Loucy (cell line): ENCODE measurements at regions not wholly inside any gene's neighbourhood (a gene's known extent, or its start where the extent isn't known, plus 50 kb on each side); places are given as distances from the start of the nearest gene placed in this dataset.

Experiments used
- H2AFZ ChIP-seq: fragments of 200-600 bp; sonication (generic); 2 replicates; pipeline ENCODE4 v1.6.0; 2016; ENCODE audit warnings: antibody characterized with exemption, mild to moderate bottlenecking, low read length, moderate library complexity
- H3F3A ChIP-seq: fragments of 200-600 bp; 2 replicates; pipeline ENCODE4 v1.6.0; 2016; ENCODE audit warnings: antibody characterized with exemption, low read depth, mild to moderate bottlenecking
- H3K27me3 ChIP-seq: fragments of 200-600 bp; sonication (generic); 2 replicates; pipeline ENCODE4 v1.6.1; 2014; ENCODE audit warnings: low read length, mild to moderate bottlenecking; ENCODE audit not compliant: insufficient read depth, poor library complexity, severe bottlenecking
- H3K36me3 ChIP-seq: fragments of 200-600 bp; sonication (generic); 2 replicates; pipeline ENCODE4 v1.6.1; 2016; ENCODE audit warnings: low read length; ENCODE audit not compliant: insufficient read depth
- H3K4me1 ChIP-seq: fragments of 200-600 bp; sonication (generic); 2 replicates; pipeline ENCODE4 v1.5.1; 2014; ENCODE audit warnings: low read length, mild to moderate bottlenecking; ENCODE audit not compliant: insufficient read depth, poor library complexity, severe bottlenecking
- H3K4me2 ChIP-seq: fragments of 200-600 bp; sonication (generic); 2 replicates; pipeline ENCODE4 v1.6.0; 2014; ENCODE audit warnings: antibody characterized with exemption, low read length, low read depth, mild to moderate bottlenecking; ENCODE audit not compliant: poor library complexity, severe bottlenecking
- H3K4me3 ChIP-seq: fragments of 200-600 bp; sonication (generic); 2 replicates; pipeline ENCODE4 v1.5.1; 2014; ENCODE audit warnings: low read length, mild to moderate bottlenecking, mixed read lengths; ENCODE audit not compliant: poor library complexity, severe bottlenecking
- H3K79me2 ChIP-seq: fragments of 200-600 bp; sonication (generic); 2 replicates; pipeline ENCODE4 v1.6.1; 2014; ENCODE audit warnings: low read length; ENCODE audit not compliant: insufficient read depth
- H3K9ac ChIP-seq: fragments of 200-600 bp; sonication (generic); 2 replicates; pipeline ENCODE4 v1.6.0; 2014; ENCODE audit warnings: mild to moderate bottlenecking, low read depth, low read length, moderate library complexity; ENCODE audit not compliant: poor library complexity, severe bottlenecking
- H3K9me2 ChIP-seq: fragments of 200-600 bp; sonication (generic); replicated peaks from 2 replicates; pipeline ENCODE4 v1.6.1; 2016; ENCODE audit warnings: low read depth, low read length, mixed read lengths
- H3K9me3 ChIP-seq: fragments of 200-600 bp; sonication (generic); 2 replicates; pipeline ENCODE4 v1.6.1; 2014; ENCODE audit warnings: mild to moderate bottlenecking, antibody characterized with exemption, low read length, low read depth; ENCODE audit not compliant: insufficient read depth
- H4K20me1 ChIP-seq: fragments of 200-600 bp; sonication (generic); 2 replicates; pipeline ENCODE4 v1.6.0; 2014; ENCODE audit warnings: antibody characterized with exemption, low read length, mild to moderate bottlenecking; ENCODE audit not compliant: insufficient read depth, poor library complexity, severe bottlenecking
- EZH2phosphoT487 ChIP-seq: fragments of 200-600 bp; IDR thresholded peaks from 2 replicates; pipeline ENCODE4 v1.6.1; 2018; ENCODE audit warnings: antibody characterized with exemption, mild to moderate bottlenecking, moderate library complexity, borderline replicate concordance
- TF ChIP-seq, protein P1 (sequence below): fragments of 200-600 bp; sonication (generic); conservative IDR thresholded peaks from 2 replicates; pipeline ENCODE4 v1.5.1; 2014; ENCODE audit warnings: mild to moderate bottlenecking, antibody characterized with exemption, low read length

DNA sequence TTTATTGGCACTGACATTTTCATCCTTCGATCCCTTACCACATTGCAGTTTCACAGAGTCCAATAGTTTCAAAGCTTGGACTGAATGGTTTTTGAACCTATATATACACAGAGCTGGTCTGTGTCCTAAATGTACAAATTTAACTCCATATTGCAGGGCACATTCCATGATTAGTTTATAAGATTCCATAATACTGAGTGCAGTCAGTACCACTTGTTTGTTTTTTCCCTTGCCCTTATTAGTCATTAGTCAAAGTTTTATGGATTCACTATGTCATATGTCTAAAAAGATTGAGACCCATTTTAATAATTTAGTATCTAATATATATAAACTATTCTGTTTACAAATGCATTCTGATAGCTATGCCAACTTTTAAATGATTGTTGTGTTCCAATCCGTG is 654.8 kb upstream of the MEF2C start:
- no peaks in the 10 kb centered on the region for H3K79me2 ChIP-seq
- H2AFZ ChIP-seq = no peak overlapping the region
- H3K36me3 ChIP-seq = no peaks in the 10 kb centered on the region
- H3K27me3 ChIP-seq = no peaks in the 10 kb centered on the region
- no peak overlapping the region for H3K9ac ChIP-seq
- H3K4me3 ChIP-seq = no peak overlapping the region
- no peaks in the 10 kb centered on the region for H3F3A ChIP-seq
- H3K4me2 ChIP-seq = no peak overlapping the region
- TF ChIP-seq, protein P1, sequence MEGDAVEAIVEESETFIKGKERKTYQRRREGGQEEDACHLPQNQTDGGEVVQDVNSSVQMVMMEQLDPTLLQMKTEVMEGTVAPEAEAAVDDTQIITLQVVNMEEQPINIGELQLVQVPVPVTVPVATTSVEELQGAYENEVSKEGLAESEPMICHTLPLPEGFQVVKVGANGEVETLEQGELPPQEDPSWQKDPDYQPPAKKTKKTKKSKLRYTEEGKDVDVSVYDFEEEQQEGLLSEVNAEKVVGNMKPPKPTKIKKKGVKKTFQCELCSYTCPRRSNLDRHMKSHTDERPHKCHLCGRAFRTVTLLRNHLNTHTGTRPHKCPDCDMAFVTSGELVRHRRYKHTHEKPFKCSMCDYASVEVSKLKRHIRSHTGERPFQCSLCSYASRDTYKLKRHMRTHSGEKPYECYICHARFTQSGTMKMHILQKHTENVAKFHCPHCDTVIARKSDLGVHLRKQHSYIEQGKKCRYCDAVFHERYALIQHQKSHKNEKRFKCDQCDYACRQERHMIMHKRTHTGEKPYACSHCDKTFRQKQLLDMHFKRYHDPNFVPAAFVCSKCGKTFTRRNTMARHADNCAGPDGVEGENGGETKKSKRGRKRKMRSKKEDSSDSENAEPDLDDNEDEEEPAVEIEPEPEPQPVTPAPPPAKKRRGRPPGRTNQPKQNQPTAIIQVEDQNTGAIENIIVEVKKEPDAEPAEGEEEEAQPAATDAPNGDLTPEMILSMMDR = no peak
- no peak for TF ChIP-seq EZH2phosphoT487
- H3K4me1 ChIP-seq = no peaks in the 10 kb centered on the region
- no peaks in the 10 kb centered on the region for H3K9me2 ChIP-seq
- no peaks in the 10 kb centered on the region for H3K9me3 ChIP-seq
- H4K20me1 ChIP-seq = no peaks in the 10 kb centered on the region

DNA sequence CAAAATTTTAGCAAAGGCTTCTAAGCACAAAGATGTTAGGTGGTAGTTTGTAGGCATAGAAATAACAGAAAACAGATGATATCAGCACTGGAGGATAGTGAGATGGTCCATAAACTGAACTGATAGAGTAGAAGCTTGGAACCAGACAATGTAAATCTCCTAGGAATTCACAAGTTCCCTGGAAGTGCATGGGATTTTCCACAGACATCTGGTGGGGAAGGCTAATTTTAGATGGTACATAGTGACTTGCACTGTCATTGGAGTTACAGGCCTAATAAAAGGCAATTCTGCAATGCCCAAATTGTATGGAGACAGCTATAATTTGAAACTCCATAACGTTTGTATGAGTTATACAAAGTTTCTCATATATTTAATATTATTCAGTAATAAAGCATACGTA is 653.0 kb upstream of the MEF2C start:
- Histone ChIP-seq H3K9me2 (no peaks in the 10 kb centered on the region), H3K27me3 (no peaks in the 10 kb centered on the region), H3K36me3 (no peaks in the 10 kb centered on the region), H3K9me3 (no peaks in the 10 kb centered on the region), H3K4me3 (no peak overlapping the region), H3F3A (no peaks in the 10 kb centered on the region), H4K20me1 (no peaks in the 10 kb centered on the region), H3K4me2 (no peak overlapping the region), H3K9ac (no peak overlapping the region), H3K79me2 (no peaks in the 10 kb centered on the region), H2AFZ (no peak overlapping the region), H3K4me1 (no peaks in the 10 kb centered on the region)
- no peak for TF ChIP-seq EZH2phosphoT487
- TF ChIP-seq, protein P1 = no peak

DNA sequence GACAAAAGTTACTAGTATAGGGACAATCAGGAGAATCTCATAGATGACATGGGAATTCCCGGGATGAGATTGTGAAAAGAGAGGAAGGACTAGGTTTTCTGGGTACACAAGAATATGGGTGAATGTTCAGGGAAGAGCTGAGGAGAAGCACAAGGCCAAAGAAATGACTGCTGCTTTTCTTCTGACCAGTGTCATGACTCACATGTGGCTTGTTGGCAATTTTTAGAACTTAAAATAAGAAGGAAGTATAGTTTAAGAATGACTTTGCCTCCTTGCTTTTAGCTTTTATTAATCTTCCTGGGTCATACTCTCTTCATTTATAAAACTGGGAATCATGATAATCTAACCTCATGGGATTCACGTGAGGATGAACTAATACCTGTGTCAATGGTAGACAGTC is 652.4 kb upstream of the MEF2C start:
- Histone ChIP-seq H3K27me3 (no peaks in the 10 kb centered on the region), H3F3A (no peaks in the 10 kb centered on the region), H3K36me3 (no peaks in the 10 kb centered on the region), H2AFZ (no peak overlapping the region), H3K9me3 (no peaks in the 10 kb centered on the region), H3K79me2 (no peaks in the 10 kb centered on the region), H3K4me1 (no peaks in the 10 kb centered on the region), H3K9ac (no peak overlapping the region), H3K9me2 (no peaks in the 10 kb centered on the region), H4K20me1 (no peaks in the 10 kb centered on the region), H3K4me3 (no peak overlapping the region), H3K4me2 (no peak overlapping the region)
- TF ChIP-seq, protein P1 = no peak
- TF ChIP-seq EZH2phosphoT487 = no peak
